IMR-90 (cell line): ENCODE measurements at regions not wholly inside any gene's neighbourhood (a gene's known extent, or its start where the extent isn't known, plus 50 kb on each side); places are given as distances from the start of the nearest gene placed in this dataset.

Experiments
- ATAC-seq: fragments of 200-7000 bp; cut with Tn5 transposase; 2 replicates; pipeline ENCODE4 v1.9.1; 2020; ENCODE audit warnings: low read depth, mild to moderate bottlenecking, moderate library complexity
- BruUV-seq: library from RNA; stranded (reverse); fragments of 400-500 nt; replicated peaks from 2 replicates; lab custom pipeline; 2021; lab: Mats Ljungman, UMichigan
- CTCF ChIA-PET: fragments of 300-600 bp; formaldehyde crosslinking; extraction: SDS; loops from one replicate; lab custom pipeline; 2021; ENCODE audit warnings: antibody characterized with exemption; lab: Yijun Ruan, JAX
- POLR2A ChIA-PET: fragments of 300-600 bp; sonication (Branson Sonifier 250); formaldehyde crosslinking; loops from one replicate; lab custom pipeline; 2022; ENCODE audit warnings: antibody characterized with exemption; ENCODE audit not compliant: unreplicated experiment; lab: Charles Lee
- DNase-seq: peaks from one replicate; pipeline ENCODE4 v3.0.0; 2013
- H2AFZ ChIP-seq: replicated peaks from 2 replicates; pipeline ENCODE3; 2013; ENCODE audit warnings: low read length, mild to moderate bottlenecking; ENCODE audit not compliant: poor library complexity
- H2AK5ac ChIP-seq: 2 replicates; pipeline ENCODE4 v1.6.1; 2013; ENCODE audit warnings: low read depth, low read length, inconsistent platforms
- H2AK9ac ChIP-seq: replicated peaks from 2 replicates; pipeline ENCODE3; 2013; ENCODE audit warnings: mild to moderate bottlenecking, low read depth, low read length, moderate library complexity; ENCODE audit not compliant: poor library complexity
- H2BK120ac ChIP-seq: 2 replicates; pipeline ENCODE4 v1.6.1; 2013; ENCODE audit warnings: low read depth, low read length, inconsistent platforms
- H2BK15ac ChIP-seq: 3 replicates; pipeline ENCODE4 v1.6.1; 2013; ENCODE audit warnings: low read depth, low read length, inconsistent platforms
- H2BK20ac ChIP-seq: 2 replicates; pipeline ENCODE4 v1.6.1; 2013; ENCODE audit warnings: low read depth, mild to moderate bottlenecking, inconsistent platforms, low read length, moderate library complexity
- H2BK5ac ChIP-seq: 2 replicates; pipeline ENCODE4 v1.6.1; 2013; ENCODE audit warnings: mild to moderate bottlenecking, low read depth, low read length, inconsistent platforms; ENCODE audit not compliant: poor library complexity, severe bottlenecking
- H3K14ac ChIP-seq: replicated peaks from 2 replicates; pipeline ENCODE4 v1.6.1; 2013; ENCODE audit warnings: low read depth, low read length, inconsistent platforms
- H3K18ac ChIP-seq: 2 replicates; pipeline ENCODE4 v1.6.1; 2013; ENCODE audit warnings: low read depth, low read length, control low read depth
- H3K23ac ChIP-seq: 2 replicates; pipeline ENCODE4 v1.6.1; 2013; ENCODE audit warnings: low read depth, low read length, inconsistent platforms
- H3K27ac ChIP-seq: 2 replicates; pipeline ENCODE4 v1.5.1; 2013; ENCODE audit warnings: mild to moderate bottlenecking, control low read depth, low read length; ENCODE audit not compliant: insufficient read depth
- H3K27me3 ChIP-seq: 2 replicates; pipeline ENCODE4 v1.6.1; 2013; ENCODE audit warnings: low read length; ENCODE audit not compliant: control insufficient read depth, insufficient read depth
- H3K36me3 ChIP-seq: 2 replicates; pipeline ENCODE4 v1.6.1; 2013; ENCODE audit warnings: low read length, mixed read lengths; ENCODE audit not compliant: control insufficient read depth, insufficient read depth
- H3K4ac ChIP-seq: 2 replicates; pipeline ENCODE4 v1.6.1; 2013; ENCODE audit warnings: low read depth, low read length, inconsistent platforms
- H3K4me1 ChIP-seq: 2 replicates; pipeline ENCODE4 v1.6.1; 2013; ENCODE audit warnings: low read length, mixed read lengths; ENCODE audit not compliant: control insufficient read depth, insufficient read depth
- H3K4me2 ChIP-seq: 2 replicates; pipeline ENCODE4 v1.6.1; 2013; ENCODE audit warnings: low read depth, mild to moderate bottlenecking, control low read depth, low read length, moderate library complexity
- H3K4me3 ChIP-seq: 2 replicates; pipeline ENCODE4 v1.5.1; 2013; ENCODE audit warnings: low read depth, mild to moderate bottlenecking, control low read depth, low read length, moderate library complexity; ENCODE audit not compliant: insufficient read depth
- H3K56ac ChIP-seq: 2 replicates; pipeline ENCODE4 v1.6.1; 2013; ENCODE audit warnings: low read length, inconsistent platforms; ENCODE audit not compliant: insufficient read depth; ENCODE audit errors: extremely low read depth
- H3K79me1 ChIP-seq, 2 experiments: 2 replicates each; pipeline ENCODE4 v1.6.1; 2013; ENCODE audit warnings: low read length in 2 of 2, inconsistent platforms in 1 of 2, low read depth in 1 of 2
- H3K9ac ChIP-seq: 2 replicates; pipeline ENCODE4 v1.6.1; 2013; ENCODE audit warnings: low read depth, low read length, control low read depth
- H3K9me1 ChIP-seq: 2 replicates; pipeline ENCODE4 v1.6.1; 2013; ENCODE audit warnings: low read length, inconsistent platforms; ENCODE audit not compliant: insufficient read depth
- H3K9me3 ChIP-seq: 2 replicates; pipeline ENCODE4 v1.6.1; 2013; ENCODE audit warnings: low read length; ENCODE audit not compliant: control insufficient read depth, insufficient read depth
- H4K20me1 ChIP-seq: 2 replicates; pipeline ENCODE4 v1.6.1; 2013; ENCODE audit warnings: low read length, inconsistent platforms; ENCODE audit not compliant: insufficient read depth
- H4K5ac ChIP-seq: 2 replicates; pipeline ENCODE4 v1.6.1; 2013; ENCODE audit warnings: mild to moderate bottlenecking, low read depth, low read length, control low read depth
- H4K8ac ChIP-seq, 2 experiments: 2 replicates each; pipeline ENCODE4 v1.6.1; 2013; ENCODE audit warnings: low read depth in 2 of 2, low read length in 2 of 2, control low read depth in 1 of 2, inconsistent platforms in 1 of 2
- H4K91ac ChIP-seq: 2 replicates; pipeline ENCODE4 v1.6.1; 2013; ENCODE audit warnings: low read depth, low read length, inconsistent platforms; ENCODE audit not compliant: insufficient read depth
- RAD21 ChIP-seq: IDR thresholded peaks from 2 replicates; pipeline ENCODE4 v1.6.1; 2012; ENCODE audit warnings: low read length, improper control_type of control experiment
- whole genome bisulfite sequencing, 2 experiments: methylation state at CpG; one replicate each; pipeline versions ENCODE4 v1.1.5 to v1.1.7; 2013; ENCODE audit warnings: missing lambda C conversion rate in 2 of 2; ENCODE audit not compliant: insufficient read length in 1 of 2; ENCODE audit errors: extremely low coverage in 2 of 2; 5-methylcytosine and 5-hydroxymethylcytosine counted together
- dilution Hi-C: fragments of 300-500 bp; cut with HindIII; formaldehyde crosslinking; loops from one replicate; pipeline ENCODE4 v1.14.3; 2018; ENCODE audit warnings: low sequenced_read_pairs; ENCODE audit not compliant: unreplicated experiment
- in situ Hi-C: fragments of 300-500 bp; cut with MboI; formaldehyde crosslinking; loops from 3 replicates; pipeline ENCODE4 v1.14.3; 2019; ENCODE audit warnings: low sequenced_read_pairs, inconsistent platforms, mixed read lengths
- intact Hi-C: fragments of 100-400 bp; cut with micrococcal nuclease; formaldehyde crosslinking; loops from 2 replicates; pipeline ENCODE4 v1.10.0; 2022
- TF ChIP-seq, protein P1 (sequence below): fragments of 150-350 bp; IDR thresholded peaks from 2 replicates; pipeline ENCODE4 v1.6.1; 2016; ENCODE audit warnings: low read depth, mild to moderate bottlenecking, low read length, moderate library complexity, borderline replicate concordance

DNA sequence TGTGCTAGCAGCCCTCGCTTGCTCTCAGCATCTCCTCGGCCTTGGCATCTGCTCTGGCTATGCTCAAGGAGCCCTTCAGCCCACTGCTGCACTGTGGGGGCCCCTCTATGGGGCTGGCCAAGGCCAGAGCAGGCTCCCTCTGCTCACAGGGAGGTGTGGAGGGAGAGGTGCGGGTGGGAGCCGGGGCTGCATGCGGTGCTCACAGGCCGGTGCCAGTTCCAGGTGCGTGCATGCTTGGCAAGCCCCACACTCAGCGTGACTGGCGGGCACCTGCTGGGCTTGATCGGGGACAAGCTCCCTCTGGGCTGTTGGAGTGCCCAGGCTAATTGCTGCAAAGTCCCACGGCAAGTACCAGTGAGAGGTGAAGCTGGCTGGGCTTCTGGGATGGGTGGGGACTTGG lies 170.5 kb downstream of the TRIM36 start:
- Histone ChIP-seq H3K4me1 (no peaks in the 10 kb centered on the region), H3K79me1 (no peaks in the 10 kb centered on the region), H3K4me3 (no peak overlapping the region), H2AFZ (no peak overlapping the region), H2AK9ac (no peak overlapping the region), H3K23ac (no peak overlapping the region), H2BK15ac (no peak overlapping the region), H4K8ac (no peak overlapping the region), H4K5ac (no peak overlapping the region), H3K18ac (no peak overlapping the region), H3K36me3 (no peaks in the 10 kb centered on the region), H3K9ac (no peak overlapping the region), H3K4ac (no peak overlapping the region), H4K20me1 (no peaks in the 10 kb centered on the region), H3K27ac (no peak overlapping the region), H2BK5ac (no peak overlapping the region), H2BK20ac (no peak overlapping the region), H3K14ac (no peak overlapping the region), H3K4me2 (no peak overlapping the region), H3K27me3 (no peaks in the 10 kb centered on the region), H4K91ac (no peak overlapping the region), H3K56ac (no peak overlapping the region), H3K9me3 (peaks cover 2% of the 10 kb centered on the region; the same call in 1 of the 2 replicates), H3K9me1 (no peaks in the 10 kb centered on the region), H2BK120ac (no peak overlapping the region), H2AK5ac (no peak overlapping the region)
- ChIA-PET CTCF (no interaction called here), POLR2A (no interaction called here)
- dilution Hi-C loops = no loop called here
- in situ Hi-C loops = no loop called here
- no peak for ATAC-seq
- no CpG with 5 or more reads among the region's 11 CpGs for WGBS, 2 experiments
- intact Hi-C loops = no loop called here
- no peak for DNase-seq
- BruUV-seq = no TSS peak
- no peak for TF ChIP-seq RAD21
- TF ChIP-seq, protein P1, sequence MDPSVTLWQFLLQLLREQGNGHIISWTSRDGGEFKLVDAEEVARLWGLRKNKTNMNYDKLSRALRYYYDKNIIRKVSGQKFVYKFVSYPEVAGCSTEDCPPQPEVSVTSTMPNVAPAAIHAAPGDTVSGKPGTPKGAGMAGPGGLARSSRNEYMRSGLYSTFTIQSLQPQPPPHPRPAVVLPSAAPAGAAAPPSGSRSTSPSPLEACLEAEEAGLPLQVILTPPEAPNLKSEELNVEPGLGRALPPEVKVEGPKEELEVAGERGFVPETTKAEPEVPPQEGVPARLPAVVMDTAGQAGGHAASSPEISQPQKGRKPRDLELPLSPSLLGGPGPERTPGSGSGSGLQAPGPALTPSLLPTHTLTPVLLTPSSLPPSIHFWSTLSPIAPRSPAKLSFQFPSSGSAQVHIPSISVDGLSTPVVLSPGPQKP = no peak
